Skeletal muscle cell (primary cell): ENCODE measurements at regions not wholly inside any gene's neighbourhood (a gene's known extent, or its start where the extent isn't known, plus 50 kb on each side); places are given as distances from the start of the nearest gene placed in this dataset.

Experiments
- DNase-seq: peaks from one replicate; pipeline ENCODE4 v3.0.0-alpha.2; 2010; ENCODE audit warnings: low read depth
- H3K4me3 ChIP-seq: 2 replicates; pipeline ENCODE4 v1.5.1; 2011; ENCODE audit warnings: low read depth, mild to moderate bottlenecking, control low read depth, low read length, moderate library complexity

DNA sequence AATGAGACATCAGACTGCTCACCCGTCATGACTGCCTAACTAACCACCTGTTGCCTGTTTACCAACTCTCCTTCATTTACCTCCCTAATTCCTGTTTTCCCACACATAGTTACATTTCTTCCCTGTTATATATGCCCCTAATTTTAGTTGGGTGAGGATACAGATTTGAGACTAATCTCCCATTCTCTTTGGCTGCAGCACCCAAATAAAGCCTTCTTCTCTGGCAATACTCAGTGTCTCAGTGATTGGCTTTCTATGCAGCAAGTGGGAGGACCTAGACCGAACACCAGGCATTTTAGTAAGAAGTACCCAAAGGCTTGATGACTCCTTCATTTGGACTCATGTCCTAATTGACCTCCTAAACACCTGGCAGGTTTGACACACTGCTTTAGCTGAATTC is 147.2 kb downstream of the TRIB2 start:
- H3K4me3 ChIP-seq, result no peak overlapping the region
- no peak for DNase-seq

GRCh38 chr2:12867631-12868287 is 151.0 kb downstream of the TRIB2 start:
- H3K4me3 ChIP-seq, result no peak overlapping the region
- DNase-seq, result no peak

DNA sequence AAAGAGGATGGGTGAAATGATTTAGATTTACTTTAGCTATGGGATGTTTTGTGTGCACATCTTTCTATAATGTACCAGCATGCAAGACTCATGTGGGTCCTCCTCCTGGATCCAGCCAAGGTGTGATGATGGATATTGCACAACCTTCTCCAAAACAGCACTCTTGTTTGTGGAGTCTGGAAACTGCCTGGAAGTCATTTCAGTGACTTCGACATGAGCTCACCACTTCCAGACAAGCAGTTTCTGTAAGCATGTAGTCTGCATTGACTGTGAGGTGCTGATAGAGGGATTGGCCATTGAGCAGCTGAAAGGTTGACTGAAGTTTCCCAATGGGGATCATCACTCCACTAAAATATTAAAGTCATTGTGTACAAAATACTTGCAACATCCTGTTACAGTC is 154.0 kb downstream of the TRIB2 start:
- no peak for DNase-seq
- no peak overlapping the region for H3K4me3 ChIP-seq

DNA sequence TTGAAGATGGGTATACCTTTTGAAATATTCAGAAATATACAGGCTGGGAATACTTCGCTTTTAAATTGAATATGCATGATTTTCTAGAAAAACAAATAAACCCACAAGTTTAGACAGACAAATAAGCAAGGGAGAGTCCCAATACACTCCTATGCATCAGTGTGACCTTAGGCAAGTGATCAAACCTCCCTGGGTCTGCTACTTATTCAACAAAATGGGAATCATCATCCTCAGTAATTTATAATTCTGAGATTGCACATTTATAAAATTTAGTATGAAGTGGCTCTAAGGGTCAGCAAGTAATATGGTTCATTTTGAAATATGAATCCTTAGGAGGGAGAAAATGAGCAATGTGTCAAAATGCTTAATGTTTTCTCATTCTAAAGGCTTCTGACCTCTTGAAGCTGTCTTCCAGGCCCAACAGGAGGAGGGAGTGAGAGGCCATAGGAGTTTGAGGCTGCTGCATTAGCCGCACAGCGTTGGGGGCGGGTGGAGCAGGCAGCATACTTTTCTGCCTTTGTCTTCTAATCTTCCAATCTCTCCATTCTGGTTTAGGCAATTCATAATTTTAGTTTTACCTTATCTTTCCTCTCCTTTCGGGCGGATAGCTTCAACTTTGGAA is 155.1 kb downstream of the TRIB2 start:
- DNase-seq, result no peak
- H3K4me3 ChIP-seq, result no peak overlapping the region

GRCh38 chr2:12877761-12878160 is 161.0 kb downstream of the TRIB2 start:
- H3K4me3 ChIP-seq, result no peak overlapping the region
- DNase-seq, result no peak

- DNase-seq, result no peak
- no peak overlapping the region for H3K4me3 ChIP-seq
These were observed 162.9 kb downstream of the TRIB2 start for GRCh38 chr2:12879649-12880048.

DNA sequence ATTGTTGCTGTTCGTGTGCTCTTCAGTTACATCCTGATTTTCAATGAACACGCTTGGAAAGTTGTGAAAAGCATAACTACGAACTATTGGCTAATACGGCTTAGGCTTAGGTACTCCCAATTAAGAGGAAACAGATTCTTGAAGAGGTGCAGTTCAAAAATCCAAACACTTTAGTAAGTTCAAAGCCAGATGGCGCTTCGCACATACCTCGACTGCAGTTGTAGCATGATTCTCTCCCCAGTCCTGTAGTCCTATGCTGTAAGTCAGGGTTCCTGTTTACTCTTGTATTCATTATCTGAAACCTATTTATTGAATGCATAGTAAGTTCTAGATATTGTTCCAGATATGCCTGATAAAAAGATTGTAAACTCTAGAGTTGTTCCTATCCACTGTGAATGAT is 165.2 kb downstream of the TRIB2 start:
- no peak overlapping the region for H3K4me3 ChIP-seq
- DNase-seq, result no peak

DNA sequence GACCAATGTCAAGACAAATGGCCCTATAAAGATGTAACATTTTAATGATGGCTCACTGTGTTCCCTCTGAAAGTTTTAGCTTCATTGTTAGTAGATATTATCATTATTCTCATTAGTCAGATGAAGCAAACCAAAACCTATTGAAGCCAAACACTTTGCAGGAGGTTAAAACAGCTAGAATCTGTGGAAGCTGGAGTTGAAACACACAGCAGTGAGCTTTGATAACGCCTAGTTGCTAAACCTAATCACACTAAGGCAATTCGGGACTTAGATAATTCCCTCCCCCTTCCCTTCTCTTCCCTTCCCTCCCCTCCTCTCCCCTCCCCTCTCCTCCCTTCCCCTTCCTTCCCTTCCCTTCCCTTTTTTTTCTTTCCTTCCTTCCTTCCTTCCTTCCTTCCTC is 165.7 kb downstream of the TRIB2 start:
- no peak overlapping the region for H3K4me3 ChIP-seq

DNA sequence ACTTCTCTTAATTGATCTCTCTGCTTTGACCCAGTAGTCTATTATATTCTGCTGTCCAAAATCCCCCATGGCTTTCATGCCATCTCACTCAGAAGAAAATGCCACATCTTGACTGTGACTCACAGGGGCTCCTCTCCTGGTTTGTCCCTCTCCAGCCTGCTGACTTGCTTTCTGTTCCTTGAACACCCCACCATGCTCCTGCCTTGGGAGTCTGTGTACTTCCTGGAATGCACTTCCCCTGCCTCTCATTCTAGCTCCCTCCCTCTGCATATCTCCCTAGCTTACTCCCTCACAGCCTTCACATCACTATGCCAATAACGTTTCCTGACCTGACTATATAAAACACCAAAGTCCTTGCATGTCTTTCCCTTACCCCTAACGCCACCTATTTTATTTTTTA is 167.2 kb downstream of the TRIB2 start:
- no peak for DNase-seq
- H3K4me3 ChIP-seq, result no peak overlapping the region

More for the DNA sequence above, 165.7 kb downstream of the TRIB2 start:
- no peak for DNase-seq

DNA sequence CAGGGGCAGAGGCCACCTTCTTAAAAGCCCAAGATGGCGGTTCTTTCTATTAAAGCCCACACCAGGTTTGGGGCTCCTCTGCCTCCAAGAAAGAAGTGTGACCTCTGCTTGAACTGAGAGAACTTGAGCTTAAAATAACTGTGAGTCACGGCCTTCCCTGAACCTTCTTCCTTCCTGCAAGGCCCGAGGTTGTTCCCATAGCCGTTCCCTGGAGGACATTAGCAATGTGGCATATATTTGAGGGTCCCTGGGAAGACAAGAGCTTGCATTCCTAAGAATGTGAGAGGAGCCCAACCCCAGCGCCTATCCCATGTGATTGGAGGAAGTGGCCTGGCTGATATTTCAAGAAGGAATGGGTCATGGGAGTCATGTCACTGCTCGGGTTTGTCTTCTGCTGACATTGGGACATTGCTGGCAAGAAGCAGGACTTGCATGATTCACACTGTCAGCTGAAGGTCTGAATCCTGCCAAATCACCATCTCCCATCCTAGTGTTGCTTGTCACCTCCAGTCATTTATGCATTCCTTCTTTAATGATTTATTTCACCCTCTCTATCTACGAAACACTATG is 168.1 kb downstream of the TRIB2 start:
- no peak overlapping the region for H3K4me3 ChIP-seq
- DNase-seq, result peak; percentile 68

GRCh38 chr2:12890066-12890465 is 173.3 kb downstream of the TRIB2 start:
- no peak for DNase-seq
- H3K4me3 ChIP-seq, result no peak overlapping the region

DNA sequence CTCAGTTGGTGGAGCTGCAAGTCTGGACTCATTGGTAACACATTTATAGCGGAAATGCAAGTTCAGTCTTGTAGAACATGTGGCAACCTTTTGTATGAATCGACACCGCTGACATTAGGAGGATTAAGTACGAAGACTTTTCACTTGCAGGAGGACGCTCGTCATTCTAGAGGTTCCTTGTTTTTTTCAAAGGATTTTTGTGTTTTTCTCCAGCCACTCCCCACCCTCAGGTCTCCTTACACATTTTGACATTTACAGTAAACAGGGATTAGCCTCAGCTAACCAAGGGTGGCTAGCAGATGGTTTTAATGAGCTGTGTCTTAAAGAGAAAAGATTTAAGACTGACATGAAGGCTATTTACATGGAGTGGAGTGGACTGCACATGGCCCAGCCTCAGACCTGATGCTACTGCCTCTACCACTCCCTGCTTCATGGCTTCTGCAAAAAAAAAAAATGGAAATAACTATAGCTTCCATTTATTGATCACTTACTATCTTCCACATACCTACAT is 173.8 kb downstream of the TRIB2 start:
- no peak for DNase-seq
- no peak overlapping the region for H3K4me3 ChIP-seq

DNA sequence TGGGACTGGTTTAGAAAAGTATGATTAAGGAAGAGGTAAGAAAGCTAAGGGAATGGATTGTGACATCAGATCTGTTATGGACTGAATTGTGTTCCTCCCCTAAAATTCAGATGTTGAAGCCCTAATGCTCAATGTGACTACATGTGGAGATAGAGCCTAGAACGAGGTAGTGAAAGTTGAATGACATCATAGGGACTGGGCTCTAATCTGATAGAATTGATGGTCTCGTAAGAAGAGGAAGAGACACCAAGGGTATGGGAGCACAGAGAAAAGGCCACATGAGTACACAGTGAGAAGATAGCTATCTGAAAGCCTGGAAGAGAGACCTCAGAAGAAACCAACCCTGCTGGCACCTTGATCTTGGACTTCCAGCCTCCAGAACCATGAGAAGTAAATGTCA is 178.3 kb downstream of the TRIB2 start:
- no peak for DNase-seq
- H3K4me3 ChIP-seq, result no peak overlapping the region

- no peak overlapping the region for H3K4me3 ChIP-seq
- DNase-seq, result no peak
These were observed 179.7 kb downstream of the TRIB2 start for GRCh38 chr2:12896318-12896982.

- DNase-seq, result no peak
- H3K4me3 ChIP-seq, result no peak overlapping the region
These were observed 180.4 kb downstream of the TRIB2 start for GRCh38 chr2:12897181-12897580.

DNA sequence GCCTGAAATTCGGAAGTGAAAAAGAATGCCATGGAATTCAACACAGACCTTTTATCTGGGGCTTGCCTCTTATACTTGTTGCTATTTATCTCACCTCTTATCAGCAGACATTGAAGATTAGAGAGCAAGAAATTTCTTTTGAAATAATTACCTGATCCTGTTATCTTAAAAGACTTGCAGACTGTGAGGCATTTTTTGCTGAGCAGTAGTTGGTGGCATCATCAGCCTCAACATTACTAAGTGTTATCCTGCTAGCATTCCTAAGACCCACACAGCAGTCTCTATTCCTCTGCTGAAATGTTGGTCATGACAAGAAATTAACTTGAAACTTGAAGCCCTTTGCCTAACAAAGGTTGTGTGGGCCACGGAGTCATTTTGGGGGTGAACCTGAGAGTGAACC is 186.5 kb downstream of the TRIB2 start:
- DNase-seq, result no peak
- H3K4me3 ChIP-seq, result no peak overlapping the region

- DNase-seq, result no peak
- no peak overlapping the region for H3K4me3 ChIP-seq
These were observed 193.7 kb downstream of the TRIB2 start for GRCh38 chr2:12910431-12910830.

GRCh38 chr2:12915787-12916186 is 199.1 kb downstream of the TRIB2 start:
- no peak overlapping the region for H3K4me3 ChIP-seq
- DNase-seq, result peak; percentile 23

- H3K4me3 ChIP-seq, result no peak overlapping the region
- peak; percentile 62 for DNase-seq
These were observed 201.6 kb downstream of the TRIB2 start for GRCh38 chr2:12918138-12918834.
